ENCODE measurements at regions not wholly inside any gene's neighbourhood (a gene's known extent, or its start where the extent isn't known, plus 50 kb on each side); places are given as distances from the start of the nearest gene placed in this dataset.

DNA sequence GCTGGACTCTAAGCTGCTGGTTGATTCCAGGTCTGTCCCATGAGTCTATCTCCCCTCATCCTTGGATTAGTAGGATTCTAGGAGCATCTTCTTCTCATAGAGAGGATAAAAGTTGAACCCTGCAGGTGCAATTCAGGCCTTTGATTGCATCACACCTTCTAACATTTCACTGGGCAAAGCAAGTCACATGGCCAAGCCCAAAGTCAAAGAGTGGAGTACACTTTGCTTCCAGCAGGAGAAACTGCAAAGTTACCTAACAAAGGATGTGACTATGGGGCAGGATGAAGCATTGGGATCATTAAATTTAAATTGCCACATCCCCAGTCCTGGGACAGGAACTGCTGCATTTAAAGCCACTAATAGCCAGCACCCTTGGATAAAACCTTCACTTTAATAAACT lies 51.0 kb upstream of the EGFLAM start:
- no peaks in the 10 kb centered on the region for H3K36me3 Mint-ChIP-seq (ENCODE audit: low read depth)
- H3K27ac Mint-ChIP-seq: no peak overlapping the region
- ATAC-seq: no peak
- no peak for DNase-seq
- peaks cover 10% of the 10 kb centered on the region for H3K27me3 Mint-ChIP-seq (ENCODE audit: low read depth)
- no peaks in the 10 kb centered on the region for H3K4me1 Mint-ChIP-seq (ENCODE audit: low read depth)
- ChIA-PET CTCF (no interaction called here), POLR2A (no interaction called here)
- H3K9me3 Mint-ChIP-seq (ENCODE audit: insufficient read depth): no peaks in the 10 kb centered on the region
- H3K4me3 Mint-ChIP-seq: no peak overlapping the region

DNA sequence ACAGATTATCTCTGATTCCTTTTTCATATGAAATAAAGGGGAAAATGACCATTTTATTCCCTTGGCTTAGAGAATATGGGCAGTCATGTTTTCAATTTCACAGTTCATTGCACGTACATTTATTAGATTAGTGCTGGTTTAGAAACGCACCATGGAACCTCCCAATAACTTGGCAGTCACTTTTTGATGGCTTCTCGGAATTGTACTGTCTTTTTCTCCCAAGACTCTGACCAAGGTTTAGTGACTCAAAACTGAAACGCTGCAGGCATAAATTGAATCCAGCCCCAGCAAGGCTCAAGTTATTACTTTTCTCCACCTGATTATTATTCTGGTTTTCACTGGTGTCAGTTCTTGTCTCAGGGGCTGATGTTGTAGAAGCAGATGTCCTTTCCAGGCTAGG lies 55.6 kb upstream of the EGFLAM start:
- CTCF ChIA-PET: interaction anchor here (2.6 kb wide), 1 partner anchor 10 kb away, joined by 10 read pairs; no protein-coding TSS in a partner anchor
- POLR2A ChIA-PET: no interaction called here
- peaks cover 6% of the 10 kb centered on the region for H3K27me3 Mint-ChIP-seq (ENCODE audit: low read depth)
- ATAC-seq (no peak), DNase-seq (no peak)
- no peak overlapping the region for H3K27ac Mint-ChIP-seq
- no peaks in the 10 kb centered on the region for H3K4me1 Mint-ChIP-seq (ENCODE audit: low read depth)
- H3K4me3 Mint-ChIP-seq: no peak overlapping the region
- no peaks in the 10 kb centered on the region for H3K36me3 Mint-ChIP-seq (ENCODE audit: low read depth)
- no peaks in the 10 kb centered on the region for H3K9me3 Mint-ChIP-seq (ENCODE audit: insufficient read depth)

DNA sequence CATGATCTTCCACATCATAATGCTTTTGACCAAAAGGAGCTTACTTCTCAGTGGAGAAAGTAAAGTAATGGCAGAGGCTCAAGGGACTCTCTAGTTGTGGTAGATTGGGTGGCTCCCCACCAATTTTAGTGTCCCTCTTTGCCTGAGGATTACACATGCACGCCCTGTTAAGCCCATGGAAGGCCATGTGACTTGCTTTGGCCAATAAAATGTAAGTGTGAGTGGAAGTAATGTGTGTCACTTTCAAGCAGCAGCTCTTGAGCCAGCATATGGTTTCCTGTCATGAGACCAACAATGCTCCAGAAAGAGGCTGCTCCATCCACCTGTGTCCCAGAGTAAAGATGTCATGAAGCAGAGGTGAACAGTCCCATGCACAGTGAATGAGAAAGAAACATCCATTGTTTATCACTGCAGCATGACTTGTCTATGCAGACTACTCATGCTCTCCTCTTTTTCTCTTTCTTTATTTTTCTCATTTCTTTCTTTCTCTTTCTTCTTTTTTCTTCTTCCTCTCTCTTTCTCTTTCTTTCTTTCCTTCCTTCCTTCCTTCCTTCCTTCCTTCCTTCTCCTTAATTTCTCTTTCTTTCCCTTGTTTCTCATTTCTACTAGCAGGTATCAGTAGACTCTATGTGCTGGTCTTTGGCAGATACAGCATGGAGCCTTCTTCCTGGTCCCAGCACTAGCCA lies 57.3 kb upstream of the EGFLAM start:
- CTCF ChIA-PET: interaction anchor here (1.1 to 2.6 kb wide), 2 partner anchors 8 to 788 kb away, joined by 3 to 10 read pairs; no protein-coding TSS in a partner anchor
- POLR2A ChIA-PET: no interaction called here
- peaks cover 3% of the 10 kb centered on the region for H3K27me3 Mint-ChIP-seq (ENCODE audit: low read depth)
- ATAC-seq: no peak
- no peaks in the 10 kb centered on the region for H3K4me1 Mint-ChIP-seq (ENCODE audit: low read depth)
- no peak overlapping the region for H3K4me3 Mint-ChIP-seq
- H3K36me3 Mint-ChIP-seq (ENCODE audit: low read depth): no peaks in the 10 kb centered on the region
- DNase-seq: no peak
- H3K9me3 Mint-ChIP-seq (ENCODE audit: insufficient read depth): no peaks in the 10 kb centered on the region
- no peak overlapping the region for H3K27ac Mint-ChIP-seq

DNA sequence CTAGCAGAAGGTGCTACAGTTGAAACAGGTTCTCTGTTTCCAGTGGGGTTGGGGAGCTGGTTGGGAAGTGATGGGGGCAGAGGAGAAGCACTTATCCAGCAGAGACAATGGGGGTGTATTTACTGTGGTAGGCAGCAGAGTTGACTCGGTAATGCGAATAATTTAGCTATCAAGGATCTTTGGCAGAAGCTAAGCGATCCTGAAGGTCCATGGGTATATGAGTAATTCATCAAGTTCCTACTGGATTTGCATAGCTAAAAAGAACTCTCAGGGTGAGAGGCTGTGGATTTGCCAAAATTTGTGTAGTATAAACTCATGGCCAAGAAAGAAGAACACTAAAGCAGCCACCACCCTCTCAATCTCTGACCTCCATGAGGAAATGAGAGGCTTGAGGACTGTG lies 61.2 kb upstream of the EGFLAM start:
- CTCF ChIA-PET: no interaction called here
- DNase-seq: no peak
- Mint-ChIP-seq H3K9me3 (ENCODE audit: insufficient read depth) (no peaks in the 10 kb centered on the region), H3K4me3 (no peak overlapping the region), H3K27me3 (ENCODE audit: low read depth) (peaks cover 12% of the 10 kb centered on the region), H3K36me3 (ENCODE audit: low read depth) (no peaks in the 10 kb centered on the region), H3K27ac (no peak overlapping the region), H3K4me1 (ENCODE audit: low read depth) (no peaks in the 10 kb centered on the region)
- POLR2A ChIA-PET: no interaction called here
- ATAC-seq: no peak

DNA sequence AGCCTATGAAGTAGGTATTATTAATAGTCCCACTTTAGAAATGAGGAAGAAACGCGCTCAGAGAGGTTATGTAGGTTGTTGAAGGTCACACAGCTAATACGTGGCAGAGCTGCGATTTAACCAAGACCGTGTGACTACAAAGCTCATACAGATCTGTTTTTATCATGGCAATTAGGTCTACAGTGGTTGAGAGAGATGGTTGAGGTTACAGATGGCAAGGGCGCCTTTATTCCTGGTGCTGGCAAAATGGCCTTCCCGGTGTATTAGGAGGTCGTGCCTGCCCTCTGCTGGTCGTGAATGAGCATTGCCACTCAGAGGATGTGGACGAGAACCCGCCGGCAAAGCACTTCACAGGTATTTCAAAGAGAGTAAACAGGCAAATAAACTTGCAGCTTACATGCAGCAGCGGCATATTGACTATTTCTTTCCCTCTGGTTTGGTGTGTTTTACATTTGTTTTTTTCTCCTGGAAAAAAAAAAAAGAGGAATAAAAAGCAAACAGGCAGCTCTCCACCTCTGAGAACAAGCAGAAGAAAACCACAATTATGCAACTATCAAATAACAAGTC lies 65.3 kb upstream of the EGFLAM start:
- Mint-ChIP-seq H3K4me3 (no peak overlapping the region), H3K36me3 (ENCODE audit: low read depth) (no peaks in the 10 kb centered on the region), H3K27ac (no peak overlapping the region), H3K9me3 (ENCODE audit: insufficient read depth) (no peaks in the 10 kb centered on the region), H3K27me3 (ENCODE audit: low read depth) (peaks cover 12% of the 10 kb centered on the region), H3K4me1 (ENCODE audit: low read depth) (no peaks in the 10 kb centered on the region)
- no peak for ATAC-seq
- peak; percentile 65 for DNase-seq
- POLR2A ChIA-PET: no interaction called here
- CTCF ChIA-PET: interaction anchor here (0.6 to 3.9 kb wide), 15 partner anchors 8 to 781 kb away, joined by 3 to 39 read pairs (median 6); no protein-coding TSS in a partner anchor

DNA sequence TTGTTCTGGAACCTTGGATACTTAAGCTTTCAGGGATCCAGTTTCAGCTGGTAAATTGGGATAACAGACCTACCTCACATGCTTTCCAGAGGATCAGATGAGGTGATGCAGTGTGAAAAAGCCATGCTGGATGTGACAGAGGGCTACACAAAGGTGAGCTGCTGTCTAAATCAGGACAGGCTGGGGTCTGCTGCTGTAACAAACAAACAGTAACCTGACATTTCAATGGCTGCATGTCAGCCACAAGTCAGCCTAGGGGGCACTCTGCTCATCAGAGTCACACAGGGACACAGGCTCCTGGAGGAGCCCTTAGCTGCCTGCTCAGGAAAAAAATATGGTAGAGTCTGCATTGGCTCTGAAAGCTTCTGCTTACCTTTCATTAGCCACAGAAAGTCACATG lies 66.7 kb upstream of the EGFLAM start:
- ATAC-seq (no peak), DNase-seq (no peak)
- Mint-ChIP-seq H3K4me1 (ENCODE audit: low read depth) (no peaks in the 10 kb centered on the region), H3K36me3 (ENCODE audit: low read depth) (no peaks in the 10 kb centered on the region), H3K27ac (no peak overlapping the region), H3K4me3 (no peak overlapping the region), H3K9me3 (ENCODE audit: insufficient read depth) (no peaks in the 10 kb centered on the region), H3K27me3 (ENCODE audit: low read depth) (peaks cover 16% of the 10 kb centered on the region)
- CTCF ChIA-PET: interaction anchor here (0.7 to 3.9 kb wide), 9 partner anchors 10 to 780 kb away, joined by 3 to 39 read pairs (median 7); no protein-coding TSS in a partner anchor
- POLR2A ChIA-PET: no interaction called here

DNA sequence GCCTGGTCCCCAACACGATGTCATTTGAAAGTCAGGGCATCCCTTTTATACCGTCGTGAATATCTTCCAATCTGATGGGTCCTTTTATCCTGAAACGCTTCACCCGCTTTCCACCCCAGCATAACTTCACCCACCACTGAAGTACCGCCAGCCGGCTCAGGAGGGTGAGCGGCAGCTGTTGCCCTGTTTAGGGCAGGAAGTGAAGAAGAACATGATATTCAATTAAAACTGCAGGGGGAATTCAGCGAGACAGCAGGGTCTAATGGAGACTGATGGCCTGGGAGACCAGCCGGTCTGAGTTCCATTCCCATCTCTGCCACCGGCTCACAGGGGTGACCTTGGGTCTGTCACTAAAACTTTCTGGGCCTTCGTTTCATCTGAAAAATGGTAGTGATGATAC lies 68.2 kb upstream of the EGFLAM start:
- no peak overlapping the region for H3K27ac Mint-ChIP-seq

DNA sequence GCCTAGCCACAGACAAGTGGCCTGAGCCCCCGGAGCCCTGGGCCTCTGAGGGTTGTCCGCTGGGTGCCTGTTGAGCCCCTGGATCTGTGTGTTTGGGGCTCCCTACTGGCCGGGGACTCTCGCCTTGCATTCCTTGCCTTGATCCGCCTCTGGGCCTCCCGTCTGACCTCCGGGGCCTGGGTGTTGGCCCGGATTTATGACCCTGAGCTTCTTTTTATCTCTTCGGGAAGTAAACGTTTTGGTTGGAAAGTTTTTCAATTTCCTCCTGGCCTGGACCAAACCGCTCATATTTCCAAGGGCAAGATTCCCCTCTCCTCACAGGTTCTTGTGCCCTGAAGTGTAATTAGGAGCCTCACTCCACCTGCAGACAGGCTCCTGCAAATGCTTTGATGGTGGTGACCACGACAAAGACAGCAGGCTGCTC lies 69.3 kb upstream of the EGFLAM start:
- CTCF ChIA-PET: no interaction called here
- DNase-seq: no peak
- no peak overlapping the region for H3K4me3 Mint-ChIP-seq
- H3K36me3 Mint-ChIP-seq (ENCODE audit: low read depth): no peaks in the 10 kb centered on the region
- H3K27ac Mint-ChIP-seq: no peak overlapping the region
- H3K9me3 Mint-ChIP-seq (ENCODE audit: insufficient read depth): no peaks in the 10 kb centered on the region
- peaks cover 12% of the 10 kb centered on the region for H3K27me3 Mint-ChIP-seq (ENCODE audit: low read depth)
- no peaks in the 10 kb centered on the region for H3K4me1 Mint-ChIP-seq (ENCODE audit: low read depth)
- no peak for ATAC-seq
- POLR2A ChIA-PET: no interaction called here

More for the DNA sequence above, 68.2 kb upstream of the EGFLAM start:
- Mint-ChIP-seq H3K4me1 (ENCODE audit: low read depth) (no peaks in the 10 kb centered on the region), H3K27me3 (ENCODE audit: low read depth) (peaks cover 17% of the 10 kb centered on the region), H3K9me3 (ENCODE audit: insufficient read depth) (no peaks in the 10 kb centered on the region), H3K36me3 (ENCODE audit: low read depth) (no peaks in the 10 kb centered on the region), H3K4me3 (no peak overlapping the region)
- no peak for DNase-seq
- ATAC-seq: no peak
- POLR2A ChIA-PET: no interaction called here
- CTCF ChIA-PET: interaction anchor here (1.5 kb wide), 1 partner anchor 75 kb away, joined by 3 read pairs; no protein-coding TSS in a partner anchor

DNA sequence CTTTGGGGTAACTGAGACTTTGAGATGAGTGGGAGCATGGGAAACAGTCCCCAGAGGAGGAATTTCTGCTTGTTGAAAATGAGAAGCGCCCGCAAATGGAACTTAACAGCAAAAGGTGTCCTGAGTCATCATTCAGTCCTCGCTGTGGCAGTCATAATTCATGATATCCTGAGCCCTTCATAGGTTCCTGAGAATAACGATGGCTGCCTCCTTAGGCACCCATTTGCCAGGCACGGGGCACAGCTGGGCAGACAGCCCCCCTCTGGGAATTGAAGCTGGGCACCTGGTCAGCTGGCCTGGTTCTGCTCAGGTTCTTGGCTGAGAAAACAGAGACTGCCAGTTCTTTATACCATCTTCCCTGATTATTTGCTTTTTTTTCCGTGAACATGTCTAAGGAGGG lies 69.8 kb upstream of the EGFLAM start:
- Mint-ChIP-seq H3K27ac (no peak overlapping the region), H3K36me3 (ENCODE audit: low read depth) (no peaks in the 10 kb centered on the region), H3K9me3 (ENCODE audit: insufficient read depth) (no peaks in the 10 kb centered on the region), H3K4me3 (no peak overlapping the region), H3K4me1 (ENCODE audit: low read depth) (no peaks in the 10 kb centered on the region), H3K27me3 (ENCODE audit: low read depth) (peaks cover 10% of the 10 kb centered on the region)
- ChIA-PET CTCF (no interaction called here), POLR2A (no interaction called here)
- DNase-seq: no peak
- no peak for ATAC-seq

DNA sequence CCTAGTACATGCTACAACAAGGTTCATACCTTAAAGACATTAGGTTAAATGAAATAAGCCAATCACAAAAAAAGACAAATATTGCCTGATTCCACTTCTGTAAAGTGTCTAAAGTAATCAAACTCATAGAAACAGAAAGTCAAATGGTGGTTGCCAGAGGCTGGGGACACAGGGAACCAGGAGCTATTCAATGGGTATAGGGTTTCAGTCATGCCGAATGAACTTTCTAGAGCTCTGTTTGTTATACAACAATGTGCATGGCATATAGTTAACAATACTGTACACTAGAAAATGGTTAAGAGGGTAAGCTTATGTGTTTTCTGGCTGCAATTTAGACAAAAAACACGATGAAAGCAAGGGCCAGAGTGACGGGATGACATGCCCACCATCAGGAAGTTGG lies 70.8 kb upstream of the EGFLAM start:
- H3K9me3 Mint-ChIP-seq (ENCODE audit: insufficient read depth): no peaks in the 10 kb centered on the region
- no peak for DNase-seq
- H3K36me3 Mint-ChIP-seq (ENCODE audit: low read depth): no peaks in the 10 kb centered on the region
- no peak for ATAC-seq
- no peak overlapping the region for H3K4me3 Mint-ChIP-seq
- POLR2A ChIA-PET: no interaction called here
- CTCF ChIA-PET: no interaction called here
- H3K27me3 Mint-ChIP-seq (ENCODE audit: low read depth): peaks cover 6% of the 10 kb centered on the region
- no peaks in the 10 kb centered on the region for H3K4me1 Mint-ChIP-seq (ENCODE audit: low read depth)
- H3K27ac Mint-ChIP-seq: no peak overlapping the region

DNA sequence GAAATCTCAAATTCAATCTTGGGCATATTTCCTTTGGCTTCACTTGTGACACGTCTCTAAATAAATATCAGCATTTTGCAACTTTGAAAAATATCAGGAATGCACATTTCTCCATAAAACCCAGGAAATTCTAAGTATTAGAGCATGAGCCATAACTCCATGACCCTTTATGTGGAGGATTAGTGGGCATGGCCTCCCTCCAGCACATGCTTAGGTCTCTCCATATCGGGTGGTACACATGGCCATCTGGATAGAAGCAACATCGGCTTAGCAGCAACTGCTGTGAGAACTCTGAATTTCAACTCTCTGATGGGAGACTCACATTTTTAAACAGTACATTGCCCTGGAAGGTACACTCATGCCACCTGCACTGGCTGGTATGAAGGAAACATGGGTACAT lies 73.7 kb upstream of the EGFLAM start:
- ChIA-PET CTCF (no interaction called here), POLR2A (no interaction called here)
- Mint-ChIP-seq H3K36me3 (ENCODE audit: low read depth) (no peaks in the 10 kb centered on the region), H3K27ac (no peak overlapping the region), H3K4me1 (ENCODE audit: low read depth) (no peaks in the 10 kb centered on the region), H3K4me3 (no peak overlapping the region), H3K27me3 (ENCODE audit: low read depth) (peaks cover 8% of the 10 kb centered on the region), H3K9me3 (ENCODE audit: insufficient read depth) (no peaks in the 10 kb centered on the region)
- no peak for DNase-seq
- ATAC-seq: no peak

DNA sequence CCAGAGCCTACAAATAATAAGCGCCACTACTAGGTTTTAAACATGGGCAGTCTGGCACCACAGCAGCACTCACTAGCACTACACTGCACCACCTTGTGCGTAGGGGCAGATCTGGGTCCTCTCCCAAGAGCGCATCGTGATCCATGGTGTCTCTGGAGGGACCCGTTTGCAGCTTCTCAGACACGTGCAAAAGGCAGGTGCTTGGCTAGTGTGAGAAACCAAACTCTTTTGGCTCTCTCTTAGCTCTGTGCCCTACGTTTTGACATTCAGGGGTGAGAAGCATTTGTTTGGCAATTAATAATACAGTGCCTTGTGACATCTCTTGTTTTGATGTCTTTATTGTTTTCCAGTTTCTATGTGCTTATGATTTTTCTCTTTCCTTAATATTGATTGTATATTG lies 75.4 kb upstream of the EGFLAM start:
- no peak overlapping the region for H3K4me3 Mint-ChIP-seq
- POLR2A ChIA-PET: no interaction called here
- no peaks in the 10 kb centered on the region for H3K4me1 Mint-ChIP-seq (ENCODE audit: low read depth)
- CTCF ChIA-PET: interaction anchor here (2.4 kb wide), 1 partner anchor 10 kb away, joined by 11 read pairs; no protein-coding TSS in a partner anchor
- no peaks in the 10 kb centered on the region for H3K9me3 Mint-ChIP-seq (ENCODE audit: insufficient read depth)
- no peak overlapping the region for H3K27ac Mint-ChIP-seq
- H3K27me3 Mint-ChIP-seq (ENCODE audit: low read depth): peaks cover 8% of the 10 kb centered on the region
- DNase-seq (no peak), ATAC-seq (no peak)
- H3K36me3 Mint-ChIP-seq (ENCODE audit: low read depth): no peaks in the 10 kb centered on the region

DNA sequence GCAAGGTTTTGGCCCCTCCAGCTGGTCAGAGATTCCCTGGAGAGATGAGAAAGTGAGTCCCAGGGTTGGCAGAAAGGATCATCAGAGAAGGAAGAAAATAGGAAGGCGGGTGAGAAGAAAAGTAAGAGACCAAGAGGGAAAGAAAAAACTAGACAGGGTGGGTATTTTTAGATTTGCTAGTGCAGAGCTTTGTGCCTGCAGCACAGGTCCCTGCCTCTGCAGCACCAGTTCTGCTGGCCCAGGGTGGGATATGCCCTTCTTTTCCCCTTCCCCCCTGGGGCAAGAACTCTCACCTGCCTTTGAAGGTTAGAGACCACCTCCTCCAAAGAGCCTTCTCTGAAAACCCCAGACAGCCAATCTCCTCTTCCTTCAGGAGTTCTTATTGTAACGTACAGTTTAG lies 90.3 kb upstream of the EGFLAM start:
- POLR2A ChIA-PET: no interaction called here
- ATAC-seq (no peak), DNase-seq (no peak)
- H3K27me3 Mint-ChIP-seq (ENCODE audit: low read depth): no peaks in the 10 kb centered on the region
- CTCF ChIA-PET: no interaction called here
- H3K36me3 Mint-ChIP-seq (ENCODE audit: low read depth): no peaks in the 10 kb centered on the region
- no peak overlapping the region for H3K4me3 Mint-ChIP-seq
- H3K4me1 Mint-ChIP-seq (ENCODE audit: low read depth): no peaks in the 10 kb centered on the region
- no peaks in the 10 kb centered on the region for H3K9me3 Mint-ChIP-seq (ENCODE audit: insufficient read depth)
- no peak overlapping the region for H3K27ac Mint-ChIP-seq

Measured in activated CD8-positive, alpha-beta T cell treated with anti-CD3 and anti-CD28 coated beads, Interleukin-2, amount 10 ng/mL, durations not matched to agents 7 days and 5 days (primary cell).